ENCODE measurements at regions not wholly inside any gene's neighbourhood (a gene's known extent, or its start where the extent isn't known, plus 50 kb on each side); places are given as distances from the start of the nearest gene placed in this dataset.

GRCh38 chrX:142661696-142662095 is 364.0 kb upstream of the SPANXN4 start:
- TF ChIP-seq, protein P1, sequence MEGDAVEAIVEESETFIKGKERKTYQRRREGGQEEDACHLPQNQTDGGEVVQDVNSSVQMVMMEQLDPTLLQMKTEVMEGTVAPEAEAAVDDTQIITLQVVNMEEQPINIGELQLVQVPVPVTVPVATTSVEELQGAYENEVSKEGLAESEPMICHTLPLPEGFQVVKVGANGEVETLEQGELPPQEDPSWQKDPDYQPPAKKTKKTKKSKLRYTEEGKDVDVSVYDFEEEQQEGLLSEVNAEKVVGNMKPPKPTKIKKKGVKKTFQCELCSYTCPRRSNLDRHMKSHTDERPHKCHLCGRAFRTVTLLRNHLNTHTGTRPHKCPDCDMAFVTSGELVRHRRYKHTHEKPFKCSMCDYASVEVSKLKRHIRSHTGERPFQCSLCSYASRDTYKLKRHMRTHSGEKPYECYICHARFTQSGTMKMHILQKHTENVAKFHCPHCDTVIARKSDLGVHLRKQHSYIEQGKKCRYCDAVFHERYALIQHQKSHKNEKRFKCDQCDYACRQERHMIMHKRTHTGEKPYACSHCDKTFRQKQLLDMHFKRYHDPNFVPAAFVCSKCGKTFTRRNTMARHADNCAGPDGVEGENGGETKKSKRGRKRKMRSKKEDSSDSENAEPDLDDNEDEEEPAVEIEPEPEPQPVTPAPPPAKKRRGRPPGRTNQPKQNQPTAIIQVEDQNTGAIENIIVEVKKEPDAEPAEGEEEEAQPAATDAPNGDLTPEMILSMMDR (IDR thresholded peaks at IDR 0.05) = no peak
- TF ChIP-seq POLR2A (IDR thresholded peaks at IDR 0.05) = no peak
